SK-N-SH (cell line): ENCODE measurements at regions not wholly inside any gene's neighbourhood (a gene's known extent, or its start where the extent isn't known, plus 50 kb on each side); places are given as distances from the start of the nearest gene placed in this dataset.

ENCODE experiments used
- CTCF ChIA-PET: fragments of 300-600, 350-600 bp; formaldehyde crosslinking; extraction: SDS; loops from one replicate; lab custom pipeline; 2021; lab: Yijun Ruan, JAX
- POLR2A ChIA-PET: fragments of 350-600 bp; sonication (Branson Sonifier 250); formaldehyde crosslinking; extraction: SDS; loops from one replicate; lab custom pipeline; 2020; ENCODE audit warnings: antibody characterized with exemption, inconsistent platforms; lab: Yijun Ruan, JAX
- DNase-seq: peaks from one replicate; pipeline ENCODE4 v3.0.0; 2012
- H2AFZ ChIP-seq: fragments of 200-600 bp; sonication (generic); 2 replicates; pipeline ENCODE4 v1.8.1; 2016; ENCODE audit warnings: antibody characterized with exemption, mild to moderate bottlenecking, low read depth
- H3F3A ChIP-seq: fragments of 200-600 bp; sonication (generic); replicated peaks from 2 replicates; pipeline ENCODE3; 2016; ENCODE audit warnings: antibody characterized with exemption, mild to moderate bottlenecking; ENCODE audit not compliant: insufficient read depth
- H3K27ac ChIP-seq, 2 experiments: fragments of 200-500 bp in 1 of 2; fragments of 200-600 bp in 1 of 2; sonication (Bioruptor generic) in 1 of 2; sonication (generic), shearing (Covaris generic) in 1 of 2; 2 replicates each; pipeline versions ENCODE4 v1.5.1 to v1.6.1; 2014 to 2016; ENCODE audit warnings: low read depth in 2 of 2, inconsistent platforms in 1 of 2, low read length in 1 of 2, mild to moderate bottlenecking in 1 of 2, mixed read lengths in 1 of 2
- H3K27me3 ChIP-seq: fragments of 200-600 bp; sonication (generic), shearing (Covaris generic); 2 replicates; pipeline ENCODE4 v1.6.1; 2016; ENCODE audit warnings: mixed run types; ENCODE audit not compliant: insufficient read depth
- H3K36me3 ChIP-seq, 2 experiments: fragments of 200-500 bp in 1 of 2; fragments of 200-600 bp in 1 of 2; sonication (Bioruptor generic) in 1 of 2; sonication (generic) in 1 of 2; replicated peaks in 1 of 2; 2 replicates each; pipeline versions ENCODE3 to v1.5.1; 2014 to 2016; ENCODE audit warnings: low read length in 1 of 2, mild to moderate bottlenecking in 1 of 2; ENCODE audit not compliant: insufficient read depth in 2 of 2, control insufficient read depth in 1 of 2
- H3K4me1 ChIP-seq, 2 experiments: fragments of 200-500 bp in 1 of 2; fragments of 200-600 bp in 1 of 2; sonication (Bioruptor generic) in 1 of 2; sonication (generic), shearing (Covaris generic) in 1 of 2; 2 replicates each; pipeline versions ENCODE4 v1.5.1 to v1.6.1; 2014 to 2016; ENCODE audit warnings: low read depth in 1 of 2, low read length in 1 of 2, mixed run types in 1 of 2; ENCODE audit not compliant: insufficient read depth in 2 of 2, control insufficient read depth in 1 of 2
- H3K4me2 ChIP-seq: fragments of 200-600 bp; sonication (generic), shearing (Covaris generic); 2 replicates; pipeline ENCODE4 v1.6.1; 2017; ENCODE audit warnings: mixed run types
- H3K4me3 ChIP-seq, 2 experiments: fragments of 200-500 bp in 1 of 2; fragments of 200-600 bp in 1 of 2; sonication (Bioruptor generic) in 1 of 2; sonication (generic), shearing (Covaris generic) in 1 of 2; 2 replicates each; pipeline versions ENCODE4 v1.5.1 to v1.8.1; 2014 to 2016; ENCODE audit warnings: low read depth in 2 of 2, inconsistent platforms in 1 of 2, low read length in 1 of 2, mild to moderate bottlenecking in 1 of 2, mixed read lengths in 1 of 2, moderate library complexity in 1 of 2
- H3K79me2 ChIP-seq: fragments of 200-600 bp; sonication (generic); 2 replicates; pipeline ENCODE4 v1.8.1; 2017; ENCODE audit warnings: mild to moderate bottlenecking; ENCODE audit not compliant: insufficient read depth
- H3K9ac ChIP-seq: fragments of 200-600 bp; sonication (generic); 2 replicates; pipeline ENCODE4 v1.6.1; 2017; ENCODE audit warnings: mixed run types
- H3K9me2 ChIP-seq: fragments of 200-600 bp; sonication (generic); 2 replicates; pipeline ENCODE4 v1.6.1; 2017; ENCODE audit warnings: mixed run types
- H3K9me3 ChIP-seq: fragments of 200-600 bp; sonication (generic); 2 replicates; pipeline ENCODE4 v1.6.1; 2017; ENCODE audit warnings: mixed run types, mild to moderate bottlenecking, moderate library complexity
- H4K20me1 ChIP-seq: fragments of 200-600 bp; sonication (generic); 2 replicates; pipeline ENCODE4 v1.6.1; 2017; ENCODE audit warnings: mild to moderate bottlenecking, mixed run types; ENCODE audit not compliant: insufficient read depth
- CTCF ChIP-seq: fragments of 200-600 bp; sonication (generic); IDR thresholded peaks from 2 replicates; pipeline ENCODE4 v1.6.1; 2017; ENCODE audit warnings: antibody characterized with exemption, mild to moderate bottlenecking, moderate library complexity
- EP300 ChIP-seq, 2 experiments: IDR thresholded peaks; 2 replicates each; pipeline versions ENCODE4 v1.4.0 to v1.6.1; 2012; ENCODE audit warnings: borderline replicate concordance in 1 of 2, low read depth in 1 of 2, low read length in 1 of 2
- FOXJ3 ChIP-seq: sonication (generic); formaldehyde crosslinking; IDR thresholded peaks from 2 replicates; pipeline ENCODE4 v1.5.1; 2020; ENCODE audit warnings: mild to moderate bottlenecking, missing genetic modification reagents
- FOXM1 ChIP-seq: IDR thresholded peaks from 2 replicates; pipeline ENCODE4 v1.4.0; 2012; ENCODE audit warnings: low read depth, mild to moderate bottlenecking
- IRF3 ChIP-seq: fragments of 150-350 bp; IDR thresholded peaks from 2 replicates; pipeline ENCODE4 v1.6.1; 2016; ENCODE audit warnings: mild to moderate bottlenecking, low read depth, low read length
- JUND ChIP-seq: IDR thresholded peaks from 2 replicates; pipeline ENCODE4 v1.4.0; 2012
- MAX ChIP-seq: IDR thresholded peaks from 2 replicates; pipeline ENCODE4 v1.4.0; 2012; ENCODE audit warnings: low read depth
- MXI1 ChIP-seq: IDR thresholded peaks from 2 replicates; pipeline ENCODE4 v1.6.1; 2012; ENCODE audit warnings: mild to moderate bottlenecking, low read depth, low read length, improper control_type of control experiment
- NRF1 ChIP-seq: IDR thresholded peaks from 2 replicates; pipeline ENCODE4 v1.6.1; 2012; ENCODE audit warnings: low read depth, mild to moderate bottlenecking, low read length
- PBX3 ChIP-seq: IDR thresholded peaks from 2 replicates; pipeline ENCODE4; 2012
- POLR2AphosphoS5 ChIP-seq: IDR thresholded peaks from 2 replicates; pipeline ENCODE4 v1.6.1; 2012; ENCODE audit warnings: low read depth, low read length
- RCOR1 ChIP-seq: fragments of 150-350 bp; IDR thresholded peaks from 2 replicates; pipeline ENCODE4 v1.6.1; 2017; ENCODE audit warnings: antibody characterized with exemption, low read length
- RXRA ChIP-seq: IDR thresholded peaks from 2 replicates; pipeline ENCODE4 v1.4.0; 2012; ENCODE audit warnings: low read depth, mild to moderate bottlenecking, borderline replicate concordance
- SIN3A ChIP-seq: IDR thresholded peaks from 2 replicates; pipeline ENCODE4 v1.6.1; 2012; ENCODE audit warnings: low read depth, mild to moderate bottlenecking, low read length, moderate library complexity, borderline replicate concordance
- SMC3 ChIP-seq: IDR thresholded peaks from 2 replicates; pipeline ENCODE4 v1.6.1; 2012; ENCODE audit warnings: low read depth, low read length, improper control_type of control experiment
- TCF12 ChIP-seq: IDR thresholded peaks from 2 replicates; pipeline ENCODE4 v1.4.0; 2012
- TEAD4 ChIP-seq: IDR thresholded peaks from 2 replicates; pipeline ENCODE4 v1.4.0; 2012; ENCODE audit warnings: mild to moderate bottlenecking, borderline replicate concordance; ENCODE audit not compliant: insufficient read depth
- USF1 ChIP-seq: IDR thresholded peaks from 2 replicates; pipeline ENCODE4 v1.4.0; 2012; ENCODE audit warnings: low read depth, borderline replicate concordance
- ZBTB33 ChIP-seq: IDR thresholded peaks from 2 replicates; pipeline ENCODE4 v1.4.0; 2012; ENCODE audit warnings: low read depth, borderline replicate concordance

GRCh38 chr2:151028691-151029176 is 232.9 kb downstream of the RBM43 start:
- Histone ChIP-seq H3K4me1 (peaks cover 0 to 5% of the 10 kb centered on the region in 2 experiments; a peak in 2 of 4 replicates), H3K9ac (no peak overlapping the region), H3K27me3 (no peaks in the 10 kb centered on the region), H4K20me1 (no peaks in the 10 kb centered on the region), H3K4me3 (no peak overlapping the region), H3K9me3 (no peaks in the 10 kb centered on the region), H3F3A (no peaks in the 10 kb centered on the region), H3K4me2 (no peak overlapping the region), H2AFZ (no peak overlapping the region), H3K27ac (no peak overlapping the region), H3K9me2 (no peaks in the 10 kb centered on the region), H3K36me3 (no peaks in the 10 kb centered on the region), H3K79me2 (no peaks in the 10 kb centered on the region)
- CTCF ChIA-PET = no interaction called here
- DNase-seq = no peak
- no peak for TF ChIP-seq JUND
- TF ChIP-seq SIN3A = no peak
- TF ChIP-seq FOXJ3 (CRISPR knock-in tag) = no peak
- TF ChIP-seq CTCF = no peak
- TF ChIP-seq POLR2AphosphoS5 = no peak
- no peak for TF ChIP-seq NRF1
- TF ChIP-seq USF1 = no peak
- no peak for TF ChIP-seq PBX3
- TF ChIP-seq FOXM1 = no peak
- TF ChIP-seq SMC3 = no peak
- no peak for TF ChIP-seq MAX
- no peak for TF ChIP-seq TCF12
- TF ChIP-seq MXI1 = no peak
- no peak for TF ChIP-seq RXRA
- TF ChIP-seq TEAD4 = no peak
- no peak for TF ChIP-seq EP300 (IDR thresholded peaks at IDR 0.05; ENCODE audit: borderline replicate concordance in 1 of 2, low read depth in 1 of 2, low read length in 1 of 2)
- no peak for TF ChIP-seq IRF3
- no peak for TF ChIP-seq RCOR1
- TF ChIP-seq ZBTB33 = no peak
- POLR2A ChIA-PET = no interaction called here
